KMS-11 (cell line): ENCODE measurements at regions not wholly inside any gene's neighbourhood (a gene's known extent, or its start where the extent isn't known, plus 50 kb on each side); places are given as distances from the start of the nearest gene placed in this dataset.

ENCODE experiments used
- H2AFZ ChIP-seq: fragments of 200-600 bp; sonication (generic); 2 replicates; pipeline ENCODE4 v1.6.1; 2016; ENCODE audit warnings: antibody characterized with exemption, mixed run types, low read depth
- H3K27ac ChIP-seq: fragments of 200-600 bp; sonication (generic); 2 replicates; pipeline ENCODE4 v1.6.1; 2016; ENCODE audit warnings: mild to moderate bottlenecking, mixed run types
- H3K27me3 ChIP-seq: fragments of 200-600 bp; sonication (generic); 2 replicates; pipeline ENCODE4 v1.6.1; 2017; ENCODE audit warnings: mild to moderate bottlenecking, low read depth, mixed run types, moderate library complexity; ENCODE audit not compliant: insufficient read depth
- H3K36me3 ChIP-seq: fragments of 200-600 bp; sonication (generic); 2 replicates; pipeline ENCODE4 v1.6.1; 2017; ENCODE audit warnings: mild to moderate bottlenecking, mixed run types; ENCODE audit not compliant: insufficient read depth
- H3K4me1 ChIP-seq: fragments of 200-600 bp; sonication (generic); 2 replicates; pipeline ENCODE4 v1.6.1; 2016; ENCODE audit warnings: mild to moderate bottlenecking, low read depth, mixed run types; ENCODE audit not compliant: poor library complexity, severe bottlenecking
- H3K4me2 ChIP-seq: fragments of 200-600 bp; sonication (generic); 2 replicates; pipeline ENCODE4 v1.7.0; 2016; ENCODE audit warnings: mild to moderate bottlenecking, mixed run types
- H3K4me3 ChIP-seq: fragments of 200-600 bp; sonication (generic); IDR thresholded peaks from 2 replicates; pipeline ENCODE4 v1.6.1; 2017; ENCODE audit warnings: low read depth, low read length, mixed read lengths; ENCODE audit not compliant: insufficient read depth
- H3K79me2 ChIP-seq: fragments of 200-600 bp; sonication (generic); 2 replicates; pipeline ENCODE4 v1.6.1; 2016; ENCODE audit warnings: low read depth, mixed run types; ENCODE audit not compliant: insufficient read depth
- H3K9ac ChIP-seq: fragments of 200-600 bp; sonication (generic); 2 replicates; pipeline ENCODE4 v1.6.1; 2016; ENCODE audit warnings: mild to moderate bottlenecking, mixed run types
- H4K20me1 ChIP-seq: fragments of 200-600 bp; sonication (generic); 2 replicates; pipeline ENCODE4 v1.6.1; 2016; ENCODE audit warnings: mild to moderate bottlenecking, mixed run types; ENCODE audit not compliant: insufficient read depth
- CTCF ChIP-seq: fragments of 200-600 bp; sonication (generic); conservative IDR thresholded peaks from 2 replicates; pipeline ENCODE4 v1.6.1; 2017; ENCODE audit warnings: low read depth, mild to moderate bottlenecking, antibody characterized with exemption, low read length, moderate library complexity, mixed read lengths

- Histone ChIP-seq H3K79me2 (no peaks in the 10 kb centered on the region), H3K27me3 (no peaks in the 10 kb centered on the region)
Measured at GRCh38 chr21:31583498-31583897, 76.0 kb upstream of the SOD1 start.

GRCh38 chr21:31580866-31581276 lies 78.6 kb upstream of the SOD1 start:
- no peak overlapping the region for H3K9ac ChIP-seq
- H3K4me2 ChIP-seq = no peak overlapping the region
- no peak overlapping the region for H3K4me3 ChIP-seq
- H3K4me1 ChIP-seq = peaks cover 8% of the 10 kb centered on the region
- H3K79me2 ChIP-seq = no peaks in the 10 kb centered on the region
- TF ChIP-seq CTCF = peak; percentile 90
- H4K20me1 ChIP-seq = no peaks in the 10 kb centered on the region
- no peak overlapping the region for H3K27ac ChIP-seq
- H3K36me3 ChIP-seq = no peaks in the 10 kb centered on the region
- no peaks in the 10 kb centered on the region for H3K27me3 ChIP-seq
- no peak overlapping the region for H2AFZ ChIP-seq

More at GRCh38 chr21:31583498-31583897, 76.0 kb upstream of the SOD1 start:
- no peak overlapping the region for H2AFZ ChIP-seq
- H3K27ac ChIP-seq = no peak overlapping the region
- no peaks in the 10 kb centered on the region for H3K36me3 ChIP-seq
- TF ChIP-seq CTCF = no peak
- no peak overlapping the region for H3K9ac ChIP-seq
- H4K20me1 ChIP-seq = no peaks in the 10 kb centered on the region
- H3K4me3 ChIP-seq = no peak overlapping the region
- H3K4me1 ChIP-seq = no peaks in the 10 kb centered on the region
- no peak overlapping the region for H3K4me2 ChIP-seq

- Histone ChIP-seq H3K27ac (no peak overlapping the region), H3K4me1 (peaks cover 12% of the 10 kb centered on the region), H2AFZ (no peak overlapping the region), H3K36me3 (no peaks in the 10 kb centered on the region), H3K79me2 (no peaks in the 10 kb centered on the region), H3K4me3 (no peak overlapping the region), H4K20me1 (no peaks in the 10 kb centered on the region), H3K9ac (no peak overlapping the region), H3K4me2 (no peak overlapping the region), H3K27me3 (no peaks in the 10 kb centered on the region)
- TF ChIP-seq CTCF = no peak
Measured at GRCh38 chr21:31577271-31577670, 82.2 kb upstream of the SOD1 start.

- Histone ChIP-seq H3K27me3 (no peaks in the 10 kb centered on the region), H3K79me2 (no peaks in the 10 kb centered on the region), H3K4me2 (no peak overlapping the region), H2AFZ (no peak overlapping the region), H3K4me3 (no peak overlapping the region), H3K36me3 (no peaks in the 10 kb centered on the region), H3K9ac (no peak overlapping the region), H3K27ac (no peak overlapping the region), H3K4me1 (peaks cover 20% of the 10 kb centered on the region), H4K20me1 (no peaks in the 10 kb centered on the region)
- no peak for TF ChIP-seq CTCF
Measured at GRCh38 chr21:31576428-31576827, 83.1 kb upstream of the SOD1 start.
